GM18511 (cell line): ENCODE measurements at regions not wholly inside any gene's neighbourhood (a gene's known extent, or its start where the extent isn't known, plus 50 kb on each side); places are given as distances from the start of the nearest gene placed in this dataset.
A peak's percentile ranks its signal among the peaks of the same experiment; 100 is the strongest.
"Not testable (repeated sequence)": the region's sequence is repeated elsewhere in the genome, so short reads cannot be mapped to it uniquely, and the experiment has no call there.

Experiments
- ATAC-seq: cut with Tn5 transposase; IDR thresholded peaks from one replicate; pipeline ENCODE4 v1.9.1; 2021; ENCODE audit warnings: mild to moderate bottlenecking, moderate library complexity; ENCODE audit not compliant: unreplicated experiment

DNA sequence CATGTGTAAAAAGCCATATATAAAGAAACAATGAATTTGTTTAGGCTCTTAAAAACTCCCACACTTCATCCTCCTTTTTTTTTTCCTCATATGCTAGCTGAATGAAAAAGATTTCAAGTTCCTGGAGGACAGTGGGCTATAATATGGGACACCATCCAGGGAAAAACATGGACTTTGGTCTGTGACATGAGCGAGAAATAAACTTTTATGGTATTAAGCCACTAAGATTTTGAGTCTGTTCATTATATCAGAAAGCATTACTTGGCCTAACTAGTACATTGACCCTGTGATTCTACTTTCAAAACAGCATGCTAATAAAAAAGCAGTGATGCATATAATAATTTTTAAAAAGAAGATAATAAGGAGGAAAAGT lies 392.3 kb upstream of the CAMK1G start:
- ATAC-seq: no peak

DNA sequence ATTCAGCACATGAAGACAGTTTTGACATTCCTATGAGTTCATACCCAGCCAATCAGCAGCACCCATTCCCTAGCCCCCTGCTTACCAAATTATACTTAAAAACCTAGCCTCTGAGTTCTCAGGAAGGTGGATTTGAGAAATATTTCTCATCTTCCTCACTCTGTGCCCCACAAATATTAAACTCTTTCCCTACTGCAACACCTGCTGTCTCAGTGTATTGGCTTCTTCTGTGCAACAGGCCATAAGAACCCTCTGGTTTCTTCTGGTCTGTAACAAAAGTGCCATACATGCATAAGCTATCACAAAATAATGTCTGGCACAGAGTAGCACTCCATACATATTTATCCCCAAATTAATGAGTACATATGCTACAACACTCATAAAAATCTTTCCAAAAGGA lies 387.4 kb upstream of the CAMK1G start:
- no peak for ATAC-seq

DNA sequence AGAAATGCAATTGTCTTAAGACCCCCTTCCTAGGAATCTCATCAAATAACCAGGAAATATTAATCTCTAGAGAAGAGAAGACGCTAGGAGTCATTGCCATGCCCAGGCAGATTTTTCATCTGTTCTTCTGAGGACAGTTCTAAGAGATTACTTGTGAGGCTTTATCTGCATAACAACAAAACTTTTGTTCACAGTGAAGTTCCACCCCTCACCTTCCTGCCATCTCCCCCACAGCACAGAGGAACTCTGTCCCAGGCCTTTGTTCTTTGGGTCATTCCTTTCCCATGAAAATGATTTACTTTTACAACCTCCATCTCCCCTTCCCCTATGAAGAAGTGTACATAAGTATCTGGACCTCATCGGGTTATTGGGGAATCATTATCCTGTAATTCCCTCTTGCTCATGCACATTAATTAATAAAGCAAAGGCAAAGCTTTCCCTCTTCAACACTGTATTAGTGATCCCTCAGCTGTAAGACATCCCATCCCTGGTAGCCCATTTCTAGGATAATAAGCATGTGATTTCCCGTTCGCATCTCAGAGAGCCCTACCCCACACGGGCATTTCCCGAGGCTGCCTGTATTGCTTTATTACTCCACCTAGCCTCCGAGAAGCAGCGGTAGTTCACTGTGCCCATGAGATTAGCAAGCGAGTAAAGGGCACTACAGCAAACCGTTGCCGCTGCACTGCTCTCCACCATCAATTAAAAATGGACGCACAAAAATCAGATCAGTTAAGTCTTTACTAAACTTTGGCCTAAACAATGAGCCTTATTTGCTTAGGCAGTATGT lies 384.4 kb upstream of the CAMK1G start:
- ATAC-seq: no peak

DNA sequence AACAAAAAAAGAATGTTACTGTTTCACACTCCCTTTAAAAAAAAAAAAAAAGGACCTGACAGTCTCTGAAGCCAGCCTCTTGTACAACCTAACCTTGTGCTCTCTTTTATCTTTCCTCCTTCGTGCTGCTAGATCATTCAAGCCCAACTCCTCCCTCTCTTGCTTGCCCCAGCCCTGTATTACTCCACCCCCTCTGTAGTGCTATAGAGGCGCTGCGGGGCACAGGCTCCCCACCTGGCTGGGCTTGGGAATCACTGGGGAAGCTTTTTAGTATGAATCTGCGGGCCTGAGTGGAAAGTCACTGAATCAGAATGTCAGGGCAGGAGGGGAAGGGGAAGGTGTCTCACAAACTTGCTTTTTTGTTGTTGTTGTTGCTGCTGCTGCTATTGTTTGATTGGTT lies 383.7 kb upstream of the CAMK1G start:
- ATAC-seq: no peak

DNA sequence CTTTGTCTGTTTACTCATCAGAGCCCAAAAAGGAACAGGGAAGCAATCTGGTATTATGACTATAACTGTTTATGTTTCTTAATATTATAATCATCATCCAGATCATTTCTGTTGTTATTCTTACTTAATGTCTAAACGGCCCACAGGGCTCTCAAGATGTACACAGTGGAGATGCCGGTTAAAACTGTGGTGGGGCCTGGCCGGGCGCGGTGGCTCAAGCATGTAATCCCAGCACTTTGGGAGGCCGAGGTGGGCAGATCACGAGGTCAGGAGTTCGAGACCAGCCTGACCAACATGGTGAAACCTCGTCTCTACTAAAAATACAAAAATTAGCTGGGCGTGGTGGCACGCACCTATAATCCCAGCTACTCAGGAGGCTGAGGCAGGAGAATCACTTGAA lies 381.2 kb upstream of the CAMK1G start:
- ATAC-seq: not testable (repeated sequence)

DNA sequence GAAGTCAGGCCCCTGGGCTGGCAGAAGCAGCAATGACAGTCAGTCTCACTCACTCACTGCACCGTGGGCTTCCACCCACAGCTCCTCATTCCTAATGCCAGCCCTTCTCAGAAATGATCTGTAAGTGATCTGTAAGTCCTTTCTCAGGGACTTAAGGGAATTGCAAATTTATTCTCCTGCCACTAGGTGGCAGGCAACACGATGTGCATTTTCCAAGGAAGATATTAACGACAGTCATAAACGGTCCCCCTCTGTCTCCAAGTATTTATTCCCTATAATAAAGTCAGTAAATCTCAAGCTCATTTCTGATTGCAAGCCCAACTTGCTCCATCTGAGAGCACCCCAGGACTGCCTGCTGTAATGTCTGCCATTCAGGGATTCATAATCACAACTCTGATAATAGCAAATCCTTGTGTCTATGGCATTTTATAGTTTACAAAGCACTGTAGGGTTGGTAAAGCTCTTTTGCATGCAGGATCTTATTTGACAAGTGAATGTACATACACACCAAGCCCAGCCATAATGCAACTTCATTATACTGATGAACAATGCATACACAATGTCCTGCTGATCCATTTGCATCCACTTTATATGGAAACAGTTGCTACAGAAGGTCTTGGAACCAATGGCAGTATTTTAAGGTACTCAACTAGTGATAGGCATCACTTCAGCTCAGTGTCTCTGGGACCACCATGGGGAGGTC lies 380.5 kb upstream of the CAMK1G start:
- no peak for ATAC-seq

DNA sequence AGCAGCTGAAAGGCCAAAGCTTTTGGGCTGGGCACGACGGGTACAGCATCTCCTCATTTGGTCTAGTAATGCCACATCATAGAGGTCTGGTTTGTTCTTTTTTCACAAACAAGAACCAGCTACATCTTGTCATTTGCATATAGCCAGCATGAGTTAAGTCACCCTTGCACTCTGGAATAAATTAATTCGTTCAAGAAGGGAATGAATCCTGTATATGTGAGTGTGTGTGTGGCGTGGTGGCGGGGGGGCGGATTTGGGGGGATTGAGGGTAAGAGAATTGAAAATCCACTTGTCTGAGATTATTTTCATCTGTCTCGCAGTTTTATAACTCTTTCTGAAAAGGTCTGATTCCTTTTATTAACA lies 380.0 kb upstream of the CAMK1G start:
- ATAC-seq: no peak

DNA sequence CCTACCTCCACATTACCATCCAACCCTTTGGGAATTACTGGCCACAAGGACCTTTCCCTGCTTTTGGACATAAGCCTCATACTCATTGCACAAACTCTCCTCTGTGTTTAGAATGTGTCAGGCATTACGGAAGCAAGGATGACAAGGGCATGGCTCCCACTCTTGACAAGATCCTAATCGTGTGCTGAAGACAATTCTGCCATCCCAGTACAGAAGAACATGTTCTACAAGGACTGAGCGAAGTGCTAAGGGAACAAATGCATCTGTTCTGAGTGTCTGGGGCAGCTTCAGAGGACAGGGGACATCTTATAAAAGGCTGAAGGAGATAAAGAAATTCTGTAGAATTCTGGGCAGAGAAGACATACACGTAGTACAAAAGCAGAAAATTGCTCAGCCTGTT lies 378.5 kb upstream of the CAMK1G start:
- ATAC-seq: no peak

DNA sequence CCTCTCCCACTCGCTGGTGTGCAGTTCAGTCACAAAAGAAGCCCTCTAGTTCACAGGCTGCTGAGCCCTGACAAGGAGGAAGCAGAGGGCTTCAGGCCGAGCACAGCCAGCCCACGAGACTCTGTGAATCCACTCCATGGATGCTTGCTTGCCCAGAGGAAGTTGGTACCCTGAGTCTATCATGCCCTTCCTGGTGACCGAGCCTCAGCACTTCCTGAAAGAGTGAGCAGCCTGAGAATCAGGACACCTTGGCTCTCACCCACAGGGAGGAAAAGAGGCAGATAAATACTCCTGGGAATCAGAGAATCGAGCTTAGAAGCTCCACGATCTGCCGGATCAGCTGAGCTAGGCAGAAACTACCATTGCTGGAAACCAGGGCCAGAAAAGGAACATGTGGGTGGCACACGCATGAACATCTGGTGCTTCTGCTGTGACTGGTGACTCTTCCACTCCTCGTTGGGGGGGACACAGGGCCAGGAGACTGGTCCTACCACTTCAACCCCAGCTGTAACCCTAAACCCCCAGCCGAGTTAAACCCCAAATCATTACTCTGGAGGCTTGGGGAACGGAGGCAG lies 376.3 kb upstream of the CAMK1G start:
- peak; percentile 29 for ATAC-seq

DNA sequence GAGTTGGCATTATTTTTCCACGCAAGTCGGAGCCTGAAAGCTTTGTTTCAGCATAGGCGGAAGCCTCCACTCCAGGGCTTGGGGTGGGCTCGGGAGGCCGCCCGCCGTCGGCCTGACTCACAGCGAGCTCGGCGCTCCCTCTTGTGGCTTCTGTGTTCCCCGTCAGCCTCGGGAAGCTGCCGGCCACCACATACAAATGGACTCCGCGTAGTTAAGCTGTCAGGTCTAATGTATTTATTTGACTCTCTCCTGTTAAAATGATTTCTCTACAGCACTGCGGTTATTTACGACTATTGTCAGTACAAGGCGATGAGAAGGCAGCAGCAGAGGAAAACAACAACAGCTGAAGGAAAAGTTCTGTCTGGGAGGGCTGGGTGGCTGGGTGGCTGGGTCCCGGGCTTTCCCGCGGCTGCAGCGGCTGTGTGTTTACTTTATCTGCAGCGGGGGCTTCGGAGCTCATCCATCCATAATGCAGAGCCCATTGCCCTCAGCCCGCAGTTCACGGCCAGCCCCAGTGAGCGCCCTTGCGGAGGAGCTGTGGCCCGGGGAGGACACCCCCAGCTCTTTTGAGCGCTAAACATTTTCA lies 375.7 kb upstream of the CAMK1G start:
- ATAC-seq: peak; percentile 82

DNA sequence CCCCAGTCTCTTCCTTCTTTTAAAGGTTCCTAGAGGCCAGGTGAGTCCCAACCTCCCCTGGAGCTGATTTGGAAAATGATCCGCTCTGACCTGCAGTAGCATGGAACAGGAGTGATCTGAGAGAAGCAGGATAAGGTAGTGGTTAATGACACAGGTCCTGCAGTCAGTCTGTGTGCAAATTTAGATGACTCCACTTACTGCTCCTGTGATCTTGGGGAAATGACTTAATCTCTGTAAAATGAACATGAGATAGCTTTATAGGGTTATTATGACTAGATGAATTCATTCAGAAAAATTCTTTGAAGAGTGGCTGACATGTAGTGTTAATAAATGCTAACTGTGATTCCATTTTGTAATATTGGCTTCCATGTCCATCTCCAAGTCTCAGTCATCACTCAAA lies 374.9 kb upstream of the CAMK1G start:
- no peak for ATAC-seq

DNA sequence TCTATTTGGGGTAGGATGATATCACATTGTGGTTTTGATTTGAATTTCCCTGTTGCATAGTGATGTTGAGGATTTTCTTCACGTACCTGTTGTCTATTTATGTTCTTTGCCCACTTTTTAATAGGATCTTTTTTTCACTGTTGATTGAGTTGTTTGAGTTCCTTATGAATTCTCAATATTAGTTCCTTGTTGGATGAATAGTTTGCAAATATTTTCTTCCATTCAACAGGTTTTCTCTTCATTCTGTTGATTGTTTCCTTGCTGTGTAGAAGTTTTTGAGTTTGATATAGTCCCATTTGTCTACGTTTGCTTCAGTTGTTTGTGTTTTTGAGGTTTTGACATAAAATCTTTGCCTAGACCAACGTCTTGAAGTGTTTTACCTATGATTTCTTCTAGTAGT lies 369.5 kb upstream of the CAMK1G start:
- ATAC-seq: no peak

DNA sequence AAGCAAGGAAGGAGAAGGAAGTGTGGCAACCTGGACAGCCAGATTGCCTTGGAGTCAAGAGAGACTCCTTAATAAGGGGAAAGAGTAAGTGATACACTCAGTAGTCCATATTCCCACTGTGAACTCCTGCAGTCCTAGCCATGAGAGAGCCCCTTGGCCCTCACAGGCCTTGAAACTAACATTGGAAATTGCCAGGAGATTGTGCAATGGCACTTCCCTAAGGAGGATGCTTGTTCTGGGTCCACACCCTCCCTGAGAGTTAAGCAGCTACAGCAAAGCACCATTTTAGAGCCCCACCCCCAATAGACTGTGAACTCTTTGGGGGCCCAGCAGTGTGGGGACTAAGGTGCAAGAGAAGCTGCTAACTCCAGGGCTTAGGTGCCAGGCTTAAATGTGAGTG lies 367.7 kb upstream of the CAMK1G start:
- no peak for ATAC-seq

DNA sequence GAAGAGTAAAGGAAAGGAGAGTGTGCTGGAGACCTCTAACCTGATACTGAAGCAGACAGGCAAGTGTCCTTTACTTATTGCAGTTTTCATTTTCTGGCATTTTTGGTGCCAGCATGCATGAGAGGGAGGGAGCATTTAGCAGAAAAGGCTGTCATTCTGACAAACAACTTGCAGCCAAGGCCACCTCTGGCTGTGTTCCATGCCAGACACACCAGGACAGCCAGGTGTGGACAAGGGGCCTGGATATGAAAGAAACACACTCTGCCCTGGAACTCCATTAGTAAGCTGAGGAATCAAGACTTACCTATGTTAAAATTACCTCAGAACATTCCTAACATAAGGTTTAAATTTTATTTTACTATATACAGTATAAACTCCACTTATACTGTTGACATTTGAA lies 365.4 kb upstream of the CAMK1G start:
- ATAC-seq: no peak

DNA sequence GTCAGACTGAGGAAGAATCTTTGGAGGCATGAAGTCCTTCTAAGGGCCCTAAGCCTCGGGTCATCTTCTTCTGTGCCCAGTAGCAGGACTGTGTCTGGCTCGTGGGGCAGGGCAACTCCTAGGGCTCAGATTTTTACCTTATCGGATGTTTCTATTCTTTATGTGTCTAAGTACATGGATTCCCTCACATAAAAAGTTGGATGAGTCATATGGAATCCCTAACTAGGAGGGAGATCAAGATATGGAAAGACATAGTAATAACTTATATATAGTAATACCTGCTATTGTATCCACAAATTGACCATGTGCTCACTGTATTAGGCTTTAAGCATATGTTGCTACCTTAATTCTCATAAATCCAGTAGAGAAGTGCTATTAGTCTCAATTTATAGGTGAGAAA lies 364.5 kb upstream of the CAMK1G start:
- no peak for ATAC-seq

DNA sequence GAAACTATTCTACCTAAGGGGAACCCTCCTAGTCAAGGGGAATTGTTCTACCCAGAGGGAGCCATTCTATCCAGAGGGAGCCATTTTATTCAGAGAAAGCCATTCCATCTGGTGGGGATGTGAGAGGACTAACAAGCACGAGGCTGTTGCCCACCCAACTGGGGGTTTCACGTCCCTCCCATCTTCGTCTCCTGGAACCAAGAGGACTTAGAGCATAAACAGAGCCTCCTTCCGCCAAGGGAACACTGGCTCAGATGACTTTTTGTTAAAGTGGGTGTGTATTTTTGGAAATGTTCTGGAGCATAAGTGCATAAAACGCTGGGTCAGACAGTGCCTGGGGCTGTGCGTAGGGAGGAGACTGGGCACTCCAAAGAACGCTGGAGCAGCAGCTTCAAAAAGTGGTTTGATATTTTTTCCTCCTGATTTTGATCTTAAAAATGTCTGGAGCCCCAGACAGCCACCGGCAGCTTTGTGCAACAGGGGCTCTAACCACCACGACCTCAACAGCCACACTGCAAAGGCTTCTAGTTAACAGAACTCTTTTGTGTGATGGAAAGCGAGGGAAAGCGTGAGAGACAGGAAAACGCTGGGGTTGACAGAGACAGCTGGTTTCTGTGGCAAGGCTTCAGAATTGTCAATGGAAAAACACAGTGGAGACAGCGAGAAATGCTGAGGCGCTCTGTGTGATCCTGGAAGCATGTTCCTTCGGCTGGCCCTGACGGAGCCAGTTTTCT lies 363.6 kb upstream of the CAMK1G start:
- no peak for ATAC-seq

DNA sequence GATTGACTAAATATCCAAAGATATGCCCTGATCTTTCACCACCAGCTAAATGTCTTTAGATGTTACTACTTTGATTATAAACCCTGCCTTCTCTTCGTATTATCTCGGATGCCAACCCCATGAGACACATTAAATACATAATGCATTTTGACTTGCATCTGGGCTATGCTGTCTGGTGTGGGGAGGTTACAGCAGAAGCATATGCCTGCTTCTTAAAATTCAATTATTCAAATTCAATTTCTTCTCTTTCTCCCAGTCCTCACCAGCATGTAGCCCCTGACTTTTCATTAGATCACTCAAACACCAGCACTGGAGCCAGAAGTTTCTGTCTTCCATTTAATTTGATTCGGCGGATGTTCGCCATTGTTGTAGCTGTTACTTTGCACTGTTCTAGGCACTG lies 360.7 kb upstream of the CAMK1G start:
- ATAC-seq: no peak

DNA sequence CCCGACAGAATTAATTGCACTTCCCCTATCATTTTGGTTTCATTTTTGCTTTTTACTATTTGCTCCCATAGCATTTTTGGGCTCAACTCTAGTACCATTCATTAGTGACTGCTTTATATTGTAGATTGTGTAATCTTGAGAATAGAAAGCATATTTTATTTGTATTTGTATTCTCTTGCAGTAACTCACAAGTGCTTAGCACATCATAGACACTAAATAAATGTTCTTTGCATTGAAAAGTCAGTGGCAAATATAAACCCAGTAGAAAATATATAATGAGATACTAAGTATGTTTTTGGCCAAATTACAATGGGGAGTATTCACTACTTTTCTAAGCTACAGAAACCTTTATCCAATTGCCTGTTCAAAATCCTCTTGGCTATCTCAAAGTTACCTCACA lies 359.7 kb upstream of the CAMK1G start:
- no peak for ATAC-seq

DNA sequence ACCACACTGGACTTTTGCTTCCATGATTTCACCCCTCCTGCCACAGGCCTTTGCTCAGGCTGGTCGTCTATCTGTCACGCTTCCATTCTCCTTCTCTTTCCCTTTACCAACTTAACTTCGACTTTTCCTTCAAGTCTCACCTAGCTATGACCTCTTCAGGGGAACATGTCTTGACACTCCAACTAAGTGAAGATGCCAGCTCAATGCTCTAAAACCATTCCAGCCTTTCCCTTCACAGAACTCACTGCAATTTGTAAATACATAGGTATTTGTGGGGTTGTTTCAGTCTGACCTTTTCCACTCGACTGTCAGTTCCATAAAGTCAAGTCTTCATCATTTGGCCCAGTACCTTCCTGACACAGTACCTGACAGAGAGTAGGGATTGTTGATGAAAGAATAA lies 358.6 kb upstream of the CAMK1G start:
- no peak for ATAC-seq

DNA sequence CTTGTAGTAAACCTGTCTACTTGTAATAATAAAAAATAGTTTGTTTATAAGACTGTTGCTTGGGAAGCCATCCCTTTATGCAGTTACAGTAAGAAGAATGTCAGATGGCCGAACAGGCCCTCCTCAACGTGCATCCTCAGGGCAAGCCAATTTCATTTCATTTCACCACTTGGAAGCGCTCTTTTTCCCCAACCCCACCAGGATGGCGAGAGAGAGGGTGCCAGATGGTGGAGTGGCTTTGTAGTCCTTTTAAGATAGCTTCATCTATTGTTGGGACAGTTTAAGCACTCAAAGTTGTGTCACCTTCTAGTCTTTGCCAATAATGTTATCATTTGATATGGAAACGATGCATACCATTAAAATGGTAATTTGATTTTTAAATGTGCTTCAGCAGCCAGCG lies 356.3 kb upstream of the CAMK1G start:
- ATAC-seq: no peak

DNA sequence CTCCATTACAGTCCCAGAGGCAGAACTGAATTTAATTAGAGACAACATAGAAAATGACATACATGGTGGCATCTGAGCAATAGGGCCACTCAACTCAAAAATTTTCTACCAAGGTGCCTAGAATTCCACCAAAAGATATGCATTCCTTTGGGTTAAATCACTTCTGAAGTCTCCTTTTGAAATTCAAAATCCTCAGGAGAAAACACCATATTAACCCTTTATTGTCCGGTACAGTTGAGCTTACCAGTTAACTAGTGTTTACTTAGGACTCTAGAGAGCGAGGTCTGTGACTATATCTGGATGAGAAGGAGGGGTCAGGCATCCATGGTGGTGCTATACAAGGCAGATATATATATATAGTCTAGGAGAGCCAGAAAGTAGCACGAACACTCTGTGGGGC lies 355.6 kb upstream of the CAMK1G start:
- no peak for ATAC-seq
